Spleen (tissue), 11 donors: ENCODE measurements at regions not wholly inside any gene's neighbourhood (a gene's known extent, or its start where the extent isn't known, plus 50 kb on each side); places are given as distances from the start of the nearest gene placed in this dataset.

Source experiments
- DNase-seq: peaks from one replicate; pipeline ENCODE4 v3.0.0-alpha.2; 2020
- H3K27ac ChIP-seq, 8 donors: fragments of 200-600 bp; sonication (generic) in 7 of 8; 1 replicate in 4 of 8; 2 replicates in 4 of 8; pipeline versions ENCODE4 v1.5.0 to v1.8.0; 2016 to 2021; ENCODE audit warnings: inconsistent platforms in 4 of 8, mild to moderate bottlenecking in 4 of 8, moderate library complexity in 1 of 8
- H3K27me3 ChIP-seq, 7 donors: fragments of 200-600 bp; sonication (generic) in 6 of 7; replicated peaks in 1 of 7; 1 replicate in 4 of 7; 2 replicates in 3 of 7; pipeline versions ENCODE4 v1.5.0 to v1.8.0; 2016 to 2021; ENCODE audit warnings: inconsistent platforms in 3 of 7, mild to moderate bottlenecking in 1 of 7
- H3K36me3 ChIP-seq, 6 donors: fragments of 200-600 bp; sonication (generic) in 5 of 6; 1 replicate in 4 of 6; 2 replicates in 2 of 6; pipeline versions ENCODE4 v1.5.0 to v1.8.0; 2016 to 2021; ENCODE audit warnings: inconsistent platforms in 2 of 6
- H3K4me1 ChIP-seq, 6 donors: fragments of 200-600 bp; sonication (generic) in 5 of 6; 1 replicate in 3 of 6; 2 replicates in 3 of 6; pipeline versions ENCODE4 v1.5.0 to v1.8.0; 2016 to 2021; ENCODE audit warnings: inconsistent platforms in 3 of 6
- H3K4me3 ChIP-seq, 8 donors: fragments of 200-600 bp; sonication (generic) in 7 of 8; 1 replicate in 4 of 8; 2 replicates in 4 of 8; pipeline versions ENCODE4 v1.5.0 to v1.8.0; 2016 to 2021; ENCODE audit warnings: inconsistent platforms in 4 of 8, mild to moderate bottlenecking in 4 of 8, moderate library complexity in 2 of 8
- H3K9me3 ChIP-seq, 8 donors: fragments of 200-600 bp; sonication (generic) in 7 of 8; 1 replicate in 4 of 8; 2 replicates in 4 of 8; pipeline versions ENCODE4 v1.5.0 to v1.8.0; 2016 to 2021; ENCODE audit warnings: inconsistent platforms in 4 of 8
- CTCF ChIP-seq, 11 experiments: fragments of 200-600 bp in 7 of 11; fragments of 450-650 bp in 4 of 11; sonication (generic) in 4 of 11; IDR thresholded peaks in 8 of 11; conservative IDR thresholded peaks in 3 of 11; 1 replicate in 7 of 11; 2 replicates in 4 of 11; pipeline versions ENCODE4 v1.4.0 to v1.8.0; 2016 to 2021; ENCODE audit warnings: antibody characterized with exemption in 11 of 11, inconsistent platforms in 4 of 11, mild to moderate bottlenecking in 1 of 11
- POLR2A ChIP-seq, 3 donors: fragments of 450-650 bp; IDR thresholded peaks; one replicate each; pipeline ENCODE4 v1.5.1; 2017; ENCODE audit warnings: antibody characterized with exemption in 3 of 3, mild to moderate bottlenecking in 1 of 3
- POLR2AphosphoS5 ChIP-seq, 3 donors: sonication (generic); formaldehyde crosslinking; IDR thresholded peaks; one replicate each; pipeline ENCODE4 v1.5.1; 2017; ENCODE audit warnings: antibody characterized with exemption in 3 of 3
- WGBS, 5 donors: extraction: QIAGEN DNeasy Blood & Tissue Kit in 3 of 5; methylation state at CpG; one replicate each; pipeline versions ENCODE4 v1.1.5 to v1.1.7; 2013 to 2018; 5-methylcytosine and 5-hydroxymethylcytosine counted together
- intact Hi-C: fragments of 100-400 bp; cut with DNase I; formaldehyde crosslinking; loops from one replicate; pipeline ENCODE4 v1.15.0; 2023; ENCODE audit warnings: low total_unique reads
- donor health status: healthy with polysubstance abuse.
- donor health status: DM: no; HTN: no; CAD: no; lungs with moderate emphysema.
- donor health status: DM: no; HTN: no; CAD: no.
- donor health status: Bipolar disorder and iron deficiency.
- donor health status: healthy.
- donor health status: DM: no; HTN: no; CAD: no.
- donor health status: DM: yes; HTN: yes; CAD: no.

DNA sequence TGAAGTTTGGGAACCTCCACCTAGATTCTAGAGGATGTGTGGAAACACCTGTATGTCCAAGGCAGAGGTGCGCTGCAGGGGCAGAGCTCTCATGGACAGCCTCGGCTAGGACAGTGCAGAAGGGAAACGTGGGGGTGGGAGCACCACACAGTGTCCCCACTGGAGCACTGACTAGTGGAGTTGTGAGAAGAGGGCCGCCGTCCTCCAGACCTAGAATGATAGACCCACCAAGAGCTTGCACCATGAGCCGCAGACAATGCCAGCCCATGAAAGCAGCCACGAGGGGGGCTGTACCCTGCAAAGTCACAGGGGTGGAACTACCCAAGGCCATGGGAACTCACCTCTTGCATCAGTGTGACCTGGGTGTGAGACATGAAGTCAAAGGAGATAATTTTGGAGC, 274.5 kb upstream of the FMR1 start:
- WGBS, 5 donors, result 78 to 92% (median 86%) methylated on average over 7 of the region's 7 CpGs; no CpG with 5 or more reads in 1 of the 5 donors

DNA sequence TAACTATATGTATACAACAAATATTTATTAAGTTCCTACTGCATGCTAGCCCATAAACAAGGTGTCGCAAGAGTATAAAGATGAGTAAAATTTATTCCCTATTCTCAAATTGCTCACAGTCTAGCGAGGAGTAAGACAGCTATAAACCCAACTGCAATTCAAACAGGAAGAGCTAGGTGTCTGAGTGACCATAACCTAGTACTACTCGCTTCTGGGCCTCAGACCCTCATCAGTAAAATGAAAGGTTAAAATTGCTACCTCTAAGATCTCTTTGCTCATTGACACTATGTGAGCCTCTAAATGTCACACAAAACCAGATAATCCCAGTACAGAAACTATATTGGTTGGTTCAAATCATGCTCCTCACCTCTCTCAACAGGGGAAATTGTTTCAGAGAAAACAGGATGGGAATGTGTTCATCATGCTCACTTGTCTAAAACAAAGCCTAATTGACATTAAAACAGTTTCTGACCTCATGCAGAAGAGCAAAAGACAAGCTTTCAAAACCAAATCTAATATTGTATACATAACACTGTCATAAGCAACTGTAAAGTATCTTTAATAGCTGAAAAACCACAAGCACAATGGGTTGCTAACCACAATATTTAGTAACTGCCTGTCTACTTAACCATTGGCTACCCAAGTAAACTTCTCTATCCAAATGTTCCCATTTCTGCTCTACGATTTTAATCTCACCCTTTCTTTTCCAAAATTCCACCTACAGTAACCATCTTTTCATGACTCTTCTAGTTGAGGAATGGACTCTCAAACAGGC, 264.6 kb upstream of the FMR1 start:
- 44 to 69% (median 56%) methylated on average over 4 of the region's 4 CpGs for WGBS, 5 donors
- intact Hi-C loops, result no loop called here
- no peak for DNase-seq
- Histone ChIP-seq H3K36me3 (no peaks in the 10 kb centered on the region), H3K9me3 (peaks cover 0 to 7% (median 0%) of the 10 kb centered on the region in 8 donors), H3K4me3 (no peak overlapping the region), H3K4me1 (no peaks in the 10 kb centered on the region), H3K27me3 (no peaks in the 10 kb centered on the region), H3K27ac (no peak overlapping the region)
- TF ChIP-seq POLR2AphosphoS5 (IDR thresholded peaks at IDR 0.05) (no peak), CTCF (IDR thresholded peaks at IDR 0.05 in 8 of 11, conservative IDR thresholded peaks at IDR 0.05 in 3 of 11) (no peak), POLR2A (IDR thresholded peaks at IDR 0.05) (no peak)

More for the DNA sequence above, 274.5 kb upstream of the FMR1 start:
- TF ChIP-seq POLR2AphosphoS5 (IDR thresholded peaks at IDR 0.05), result no peak
- TF ChIP-seq POLR2A (IDR thresholded peaks at IDR 0.05), result no peak
- TF ChIP-seq CTCF (IDR thresholded peaks at IDR 0.05 in 8 of 11, conservative IDR thresholded peaks at IDR 0.05 in 3 of 11), result no peak
- Histone ChIP-seq H3K4me1 (no peaks in the 10 kb centered on the region), H3K4me3 (no peak overlapping the region), H3K36me3 (no peaks in the 10 kb centered on the region), H3K9me3 (no peaks in the 10 kb centered on the region), H3K27ac (no peak overlapping the region), H3K27me3 (no peaks in the 10 kb centered on the region)
- intact Hi-C loops, result no loop called here
- no peak for DNase-seq

GRCh38 chrX:147675819-147676218, 235.9 kb upstream of the FMR1 start:
- Histone ChIP-seq H3K36me3 (no peaks in the 10 kb centered on the region), H3K27ac (no peak overlapping the region), H3K9me3 (no peaks in the 10 kb centered on the region), H3K4me1 (no peaks in the 10 kb centered on the region), H3K27me3 (no peaks in the 10 kb centered on the region), H3K4me3 (no peak overlapping the region)
- DNase-seq, result no peak
- WGBS, 5 donors, result 92 to 100% (median 97%) methylated on average over 2 of the region's 2 CpGs; no CpG with 5 or more reads in 1 of the 5 donors
- TF ChIP-seq POLR2A (IDR thresholded peaks at IDR 0.05) (no peak), CTCF (IDR thresholded peaks at IDR 0.05 in 8 of 11, conservative IDR thresholded peaks at IDR 0.05 in 3 of 11) (no peak), POLR2AphosphoS5 (IDR thresholded peaks at IDR 0.05) (no peak)
- intact Hi-C loops, result no loop called here

- Histone ChIP-seq H3K4me3 (no peak overlapping the region), H3K27me3 (no peaks in the 10 kb centered on the region), H3K27ac (no peak overlapping the region), H3K9me3 (no peaks in the 10 kb centered on the region), H3K36me3 (no peaks in the 10 kb centered on the region), H3K4me1 (no peaks in the 10 kb centered on the region)
- no peak for TF ChIP-seq CTCF (IDR thresholded peaks at IDR 0.05 in 8 of 11, conservative IDR thresholded peaks at IDR 0.05 in 3 of 11)
- no peak for TF ChIP-seq POLR2A (IDR thresholded peaks at IDR 0.05)
- no peak for TF ChIP-seq POLR2AphosphoS5 (IDR thresholded peaks at IDR 0.05)
- intact Hi-C loops, result no loop called here
- 50 to 72% (median 60%) methylated on average over 5 of the region's 5 CpGs for WGBS, 5 donors
- no peak for DNase-seq
These were observed 232.2 kb upstream of the FMR1 start for GRCh38 chrX:147679356-147680005.
